ENCODE measurements at regions not wholly inside any gene's neighbourhood (a gene's known extent, or its start where the extent isn't known, plus 50 kb on each side); places are given as distances from the start of the nearest gene placed in this dataset.
A peak's percentile ranks its signal among the peaks of the same experiment; 100 is the strongest.

- no TSS peak for BruUV-seq (replicated peaks)
- WGBS, 2 experiments (ENCODE audit: extremely low coverage in 2 of 2, insufficient read length in 1 of 2), result 94% methylated on average over 4 of the region's 5 CpGs; no CpG with 5 or more reads in 1 of the 2 experiments
- in situ Hi-C loops (cut with MboI; ENCODE audit: low sequenced_read_pairs) (no loop called here), dilution Hi-C loops (cut with HindIII; ENCODE audit: low sequenced_read_pairs, unreplicated experiment) (no loop called here), intact Hi-C loops (cut with micrococcal nuclease) (loop anchor here (5.0 kb wide), 2 partner anchors 62 to 103 kb away; no protein-coding TSS in a partner anchor)
- no peak overlapping the region for H3K4me2 ChIP-seq (ENCODE audit: low read depth, low read length)
- peaks cover 15% of the 10 kb centered on the region for H3K9me1 ChIP-seq (ENCODE audit: insufficient read depth, low read length)
- no peak overlapping the region; the same call in 1 of the 2 replicates for H3K18ac ChIP-seq (ENCODE audit: low read depth, low read length)
- peak overlapping the region; percentile 93 for H3K4ac ChIP-seq (ENCODE audit: low read depth, low read length)
- no peak overlapping the region for H3K27ac ChIP-seq (ENCODE audit: insufficient read depth, low read length)
- peak overlapping the region; percentile 94 for H2AK5ac ChIP-seq (ENCODE audit: low read depth, low read length)
- H3K14ac ChIP-seq (replicated peaks; ENCODE audit: low read depth, low read length), result peak overlapping the region; percentile 92
- no peaks in the 10 kb centered on the region for H4K20me1 ChIP-seq (ENCODE audit: insufficient read depth, low read length)
- H3K79me1 ChIP-seq (ENCODE audit: low read depth in 1 of 2, low read length in 2 of 2), result 0 out of 4 replicates have a peak, but pooled peaks cover 0 to 4% of the 10 kb centered on the region in 2 experiments
- peak overlapping the region; percentile 95 for H2BK20ac ChIP-seq (ENCODE audit: low read depth, low read length)
- peak overlapping the region; percentile 27 for H2AFZ ChIP-seq (replicated peaks; ENCODE audit: low read length, poor library complexity)
- peak overlapping the region; percentile 97 for H2BK120ac ChIP-seq (ENCODE audit: low read depth, low read length)
- H2BK5ac ChIP-seq (ENCODE audit: low read depth, low read length, poor library complexity, severe bottlenecking), result no peak overlapping the region
- peaks cover 9% of the 10 kb centered on the region for H3K4me1 ChIP-seq (ENCODE audit: control insufficient read depth, insufficient read depth, low read length)
- ChIA-PET CTCF (no interaction called here), POLR2A (ENCODE audit: unreplicated experiment) (no interaction called here)
- no peak overlapping the region for H2AK9ac ChIP-seq (replicated peaks; ENCODE audit: low read depth, low read length, poor library complexity)
- peak overlapping the region; percentile 93 for H4K91ac ChIP-seq (ENCODE audit: insufficient read depth, low read depth, low read length)
- no peak for ATAC-seq (ENCODE audit: low read depth)
- no peaks in the 10 kb centered on the region for H3K27me3 ChIP-seq (ENCODE audit: control insufficient read depth, insufficient read depth, low read length)
- peaks cover 2% of the 10 kb centered on the region; the same call in 1 of the 2 replicates for H3K9me3 ChIP-seq (ENCODE audit: control insufficient read depth, insufficient read depth, low read length)
- H3K36me3 ChIP-seq (ENCODE audit: control insufficient read depth, insufficient read depth, low read length), result no peaks in the 10 kb centered on the region
- no peak overlapping the region for H3K4me3 ChIP-seq (ENCODE audit: insufficient read depth, low read depth, low read length)
- H3K23ac ChIP-seq (ENCODE audit: low read depth, low read length), result peak overlapping the region; percentile 76
- TF ChIP-seq MAFK (IDR thresholded peaks at IDR 0.05; ENCODE audit: low read depth, low read length), result no peak
- TF ChIP-seq FOS (IDR thresholded peaks at IDR 0.05; ENCODE audit: low read depth, low read length), result no peak
- no peak for TF ChIP-seq CEBPB (IDR thresholded peaks at IDR 0.05; ENCODE audit: low read depth, low read length)
- TF ChIP-seq RAD21 (IDR thresholded peaks at IDR 0.05; ENCODE audit: low read length), result no peak
- TF ChIP-seq MXI1 (IDR thresholded peaks at IDR 0.05; ENCODE audit: borderline replicate concordance, low read depth, low read length), result no peak
- no peak for TF ChIP-seq ELK1 (IDR thresholded peaks at IDR 0.05; ENCODE audit: borderline replicate concordance, low read depth, low read length)
- no peak for TF ChIP-seq CHD1 (IDR thresholded peaks at IDR 0.05; ENCODE audit: low read depth, low read length)
- TF ChIP-seq BHLHE40 (IDR thresholded peaks at IDR 0.05; ENCODE audit: low read depth, low read length), result no peak
- TF ChIP-seq POLR2A (IDR thresholded peaks at IDR 0.05; ENCODE audit: low read depth, low read length), result no peak
- TF ChIP-seq USF2 (IDR thresholded peaks at IDR 0.05; ENCODE audit: low read depth, low read length), result no peak
- no peak for TF ChIP-seq MAZ (IDR thresholded peaks at IDR 0.05; ENCODE audit: borderline replicate concordance, low read depth, low read length)
- no peak for TF ChIP-seq NFE2L2 (IDR thresholded peaks at IDR 0.05; ENCODE audit: low read depth, low read length)
- no peak for TF ChIP-seq SMC3 (IDR thresholded peaks at IDR 0.05; ENCODE audit: low read depth, low read length)
- TF ChIP-seq CTCF (conservative IDR thresholded peaks at IDR 0.05; ENCODE audit: low read depth, low read length), result no peak
- no peak for TF ChIP-seq RFX5 (IDR thresholded peaks at IDR 0.05; ENCODE audit: low read depth, low read length)
- no peak for TF ChIP-seq RCOR1 (IDR thresholded peaks at IDR 0.05; ENCODE audit: insufficient replicate concordance, low read length)
- no peak for DNase-seq
- H2BK15ac ChIP-seq (ENCODE audit: low read depth, low read length), result peak overlapping the region; percentile 35; the same call in 2 of the 3 replicates
- no peak overlapping the region for H3K9ac ChIP-seq (ENCODE audit: low read depth, low read length)
- no peak overlapping the region for H4K5ac ChIP-seq (ENCODE audit: low read depth, low read length)
- H3K56ac ChIP-seq (ENCODE audit: extremely low read depth, insufficient read depth, low read length), result no peak overlapping the region
- H4K8ac ChIP-seq (ENCODE audit: low read depth in 2 of 2, low read length in 2 of 2), result peak overlapping the region in 1 of 2 experiments; percentile 86; a peak in 2 of 4 replicates
These were observed 119.2 kb downstream of the ETS2 start for GRCh38 chr21:38924954-38925353.
